ENCODE measurements at regions not wholly inside any gene's neighbourhood (a gene's known extent, or its start where the extent isn't known, plus 50 kb on each side); places are given as distances from the start of the nearest gene placed in this dataset.
"Not testable (repeated sequence)": the region's sequence is repeated elsewhere in the genome, so short reads cannot be mapped to it uniquely, and the experiment has no call there.

GRCh38 chr13:90447734-90448101 lies 899.8 kb upstream of the MIR17HG start:
- DNase-seq = no peak

DNA sequence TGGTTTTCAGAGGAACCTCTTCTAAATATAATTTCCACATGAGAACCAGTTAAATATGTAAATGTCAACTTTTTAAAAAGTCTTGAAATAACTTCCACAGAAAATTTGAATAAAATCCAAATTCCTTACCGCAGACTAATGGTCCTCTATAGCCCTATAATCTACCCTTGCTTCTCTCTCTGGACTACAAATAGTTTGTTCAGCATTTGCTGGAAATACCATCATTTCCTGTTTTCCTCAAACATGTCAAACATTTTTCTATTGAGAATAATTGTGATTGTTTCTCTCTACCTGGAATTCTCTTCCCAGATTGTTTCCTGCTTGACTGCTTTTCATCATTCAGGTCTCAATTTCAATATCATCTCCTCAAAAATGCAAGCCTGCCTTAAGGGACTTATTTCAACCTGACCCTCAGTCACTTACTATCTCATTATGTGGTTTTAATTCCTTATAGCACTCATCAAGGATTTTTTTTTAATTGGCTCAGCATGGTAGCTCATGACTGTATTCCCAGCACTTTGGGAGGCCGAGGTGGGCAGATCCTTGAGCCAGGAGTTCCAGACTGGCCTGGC lies 898.9 kb upstream of the MIR17HG start:
- DNase-seq = no peak

- no peak for DNase-seq
Observed at GRCh38 chr13:90453342-90453741, 894.1 kb upstream of the MIR17HG start.

DNA sequence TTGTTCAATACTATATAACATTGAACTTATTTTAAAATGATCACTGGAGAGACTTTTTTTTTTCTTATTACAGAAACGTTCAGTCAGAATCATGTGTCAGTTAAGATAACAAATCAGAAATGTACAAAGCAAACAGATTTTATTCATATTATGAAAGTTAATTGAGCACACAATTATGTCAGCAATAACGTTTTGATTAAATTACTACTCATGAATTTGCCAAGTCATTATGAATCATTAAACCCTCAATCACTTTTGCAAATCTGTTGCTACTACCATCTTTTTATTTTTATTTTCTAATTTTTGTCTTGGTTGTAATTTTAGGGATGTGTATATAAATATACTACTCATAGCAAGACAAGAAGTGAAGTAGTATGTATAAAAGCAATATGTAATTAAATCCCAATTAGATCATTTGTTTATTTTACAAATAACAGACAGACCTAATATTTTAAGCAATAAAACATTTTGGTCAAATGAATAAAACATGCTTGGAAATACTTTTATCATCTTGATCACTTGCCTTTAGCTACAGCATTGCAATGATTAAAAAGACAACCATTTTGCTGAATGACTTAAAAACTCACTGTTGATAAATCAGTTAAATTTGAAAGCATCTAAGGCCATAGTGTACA lies 893.4 kb upstream of the MIR17HG start:
- no peak for DNase-seq

GRCh38 chr13:90455067-90455466 lies 892.4 kb upstream of the MIR17HG start:
- DNase-seq = no peak

DNA sequence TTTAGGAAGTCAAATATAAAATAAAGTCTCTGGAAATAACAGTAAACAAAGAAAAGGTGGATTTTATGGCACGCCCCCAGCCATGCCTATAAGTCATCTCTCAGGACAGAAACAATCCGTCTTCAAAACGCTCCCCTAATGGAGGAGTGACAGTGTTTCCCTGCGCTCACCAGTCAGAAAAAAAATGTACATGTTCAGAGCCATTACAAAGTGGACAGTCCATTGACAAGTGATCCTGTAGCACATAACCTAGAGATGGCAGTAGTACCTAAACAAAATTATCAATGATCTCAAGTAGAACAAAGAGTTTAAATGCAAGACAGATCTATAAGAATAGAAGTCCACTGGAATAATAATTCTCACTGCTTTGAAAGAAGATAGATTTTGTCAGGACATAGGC lies 891.7 kb upstream of the MIR17HG start:
- DNase-seq = no peak

DNA sequence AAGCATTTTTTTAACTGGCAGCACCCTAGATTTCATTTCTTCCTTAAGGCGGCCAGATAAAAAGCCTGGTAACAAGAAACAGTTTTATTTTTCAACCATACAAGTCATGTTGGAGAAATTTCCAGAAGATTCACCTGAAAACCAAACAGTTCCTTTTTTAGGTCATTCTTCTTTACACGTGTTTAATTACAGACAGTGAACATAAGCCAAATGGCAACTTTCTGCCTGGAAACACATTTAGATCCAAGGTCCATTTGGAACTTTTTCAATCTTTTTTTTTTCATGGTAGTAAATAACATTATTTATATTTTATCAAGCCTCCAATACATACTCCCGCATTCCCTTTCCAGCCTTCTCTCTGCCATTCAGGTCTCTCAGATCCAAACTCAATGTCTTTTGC lies 886.1 kb upstream of the MIR17HG start:
- no peak for DNase-seq

- no peak for DNase-seq
Observed at GRCh38 chr13:90477216-90477615, 870.3 kb upstream of the MIR17HG start.

- DNase-seq = no peak
Observed at GRCh38 chr13:90483906-90484305, 863.6 kb upstream of the MIR17HG start.

DNA sequence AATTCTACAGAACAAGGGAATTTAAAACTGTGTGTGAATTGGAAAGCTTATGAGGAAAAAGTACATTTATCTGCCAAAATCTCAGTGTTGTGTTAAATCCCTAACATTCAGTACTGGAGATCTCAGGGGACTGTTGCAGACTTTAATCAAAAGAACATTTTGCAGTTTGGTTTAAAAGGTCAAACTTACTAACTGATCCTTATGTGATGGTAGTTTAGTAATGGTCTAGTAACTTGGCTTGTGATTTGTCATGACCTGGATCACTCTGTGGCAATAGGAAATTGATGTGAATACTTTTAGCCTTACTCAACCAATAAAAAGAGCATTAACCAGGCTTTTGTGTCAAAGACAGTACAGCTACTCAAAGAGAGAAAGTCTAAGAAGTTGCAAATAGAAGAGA lies 862.1 kb upstream of the MIR17HG start:
- DNase-seq = no peak

DNA sequence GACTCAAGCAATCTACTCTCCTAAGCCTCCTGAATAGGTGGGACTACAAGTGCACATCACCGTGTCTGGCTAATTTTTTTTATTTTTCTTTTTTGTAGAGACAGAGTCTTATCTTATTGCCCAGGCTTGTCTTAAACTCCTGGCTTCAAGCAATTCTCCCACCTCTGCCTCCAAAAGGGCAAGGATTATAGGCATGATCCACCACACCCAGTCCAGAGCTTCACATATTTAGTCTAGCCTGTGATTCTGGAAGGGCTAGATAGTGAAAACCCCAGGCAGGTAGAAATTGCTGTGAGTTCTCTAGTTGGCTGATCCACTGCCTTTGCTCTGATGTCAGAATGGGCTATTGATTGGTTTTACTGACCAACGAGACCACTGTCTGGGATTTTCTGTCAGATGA lies 854.6 kb upstream of the MIR17HG start:
- DNase-seq = no peak

DNA sequence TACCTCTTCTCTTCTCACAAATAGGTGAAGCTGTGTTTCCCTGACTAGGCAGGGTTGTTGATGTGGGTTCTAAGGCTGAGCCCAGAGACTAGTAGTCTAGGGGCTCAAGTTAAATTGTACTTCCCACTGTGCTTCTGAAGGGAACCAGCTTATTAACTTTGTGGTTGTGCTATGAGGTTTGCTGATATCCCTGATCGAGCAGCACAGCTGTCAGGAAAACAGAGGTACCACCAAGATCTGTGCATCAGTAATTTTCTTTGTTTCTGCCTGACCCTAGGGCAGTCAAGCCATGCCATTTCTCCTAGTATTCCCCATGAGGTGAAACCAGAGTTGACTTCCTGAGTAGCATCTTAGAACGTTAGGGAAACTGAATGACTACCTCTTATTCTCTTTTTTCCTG lies 853.8 kb upstream of the MIR17HG start:
- no peak for DNase-seq

GRCh38 chr13:90494849-90495248 lies 852.6 kb upstream of the MIR17HG start:
- not testable (repeated sequence) for DNase-seq

DNA sequence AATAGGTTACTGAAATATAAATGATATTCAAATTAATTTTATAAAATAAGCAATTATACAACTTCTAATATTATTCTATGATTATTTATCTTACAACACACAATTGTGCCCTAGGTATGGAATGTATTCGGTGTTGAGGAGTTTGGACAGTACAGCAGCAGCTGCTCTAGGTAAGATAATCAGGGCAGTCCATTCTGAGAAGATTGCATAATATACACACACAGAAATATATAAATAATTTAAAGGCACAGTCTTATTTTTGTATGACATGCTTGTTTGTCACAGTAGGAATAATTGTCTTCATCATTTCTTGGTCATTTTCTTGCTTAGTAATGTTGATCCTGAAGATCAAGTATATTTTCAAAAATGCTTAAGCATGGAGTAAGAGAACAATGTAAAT lies 849.4 kb upstream of the MIR17HG start:
- no peak for DNase-seq

- DNase-seq = no peak
Observed at GRCh38 chr13:90498816-90499215, 848.7 kb upstream of the MIR17HG start.

DNA sequence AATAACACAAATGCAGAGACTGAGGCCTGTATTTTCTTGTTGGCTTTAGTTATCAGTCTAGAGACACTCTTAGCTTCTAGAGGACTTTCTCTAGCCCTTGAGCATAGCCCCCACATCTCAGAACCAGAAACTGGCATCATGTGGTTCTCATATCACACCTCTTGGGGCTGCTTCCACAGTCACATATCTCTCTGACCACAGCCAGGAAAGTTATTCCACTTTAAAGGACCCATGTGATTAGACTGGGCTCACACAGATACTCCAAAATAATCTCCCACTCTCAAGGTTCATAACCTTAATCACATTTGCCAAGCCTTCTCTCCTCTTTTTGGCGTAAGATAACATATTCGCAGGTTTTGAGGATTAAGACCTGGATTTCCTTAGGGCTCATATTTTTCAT lies 846.9 kb upstream of the MIR17HG start:
- DNase-seq = no peak

GRCh38 chr13:90502153-90502552 lies 845.3 kb upstream of the MIR17HG start:
- DNase-seq = no peak

DNA sequence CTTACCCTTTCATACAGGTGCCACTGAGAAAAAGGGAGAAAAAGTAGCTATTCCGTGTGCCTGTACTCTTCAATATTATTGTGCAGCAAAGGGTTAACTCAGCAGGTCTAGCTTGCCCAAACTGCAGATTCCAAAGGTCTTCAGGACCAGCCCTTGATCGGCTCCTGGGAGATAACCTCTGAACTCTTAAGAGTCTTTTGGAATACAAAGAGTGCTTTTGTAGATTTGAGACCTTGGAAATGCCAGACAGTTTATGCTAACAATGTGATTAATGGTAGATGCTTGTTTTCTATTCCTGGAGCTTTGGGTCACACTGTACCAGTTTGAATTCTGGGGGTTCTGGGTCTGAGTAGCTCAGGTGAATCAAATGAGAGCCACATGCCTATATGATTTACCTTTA lies 844.7 kb upstream of the MIR17HG start:
- no peak for DNase-seq

GRCh38 chr13:90510319-90510718 lies 837.2 kb upstream of the MIR17HG start:
- no peak for DNase-seq

GRCh38 chr13:90511903-90512302 lies 835.6 kb upstream of the MIR17HG start:
- DNase-seq = no peak

DNA sequence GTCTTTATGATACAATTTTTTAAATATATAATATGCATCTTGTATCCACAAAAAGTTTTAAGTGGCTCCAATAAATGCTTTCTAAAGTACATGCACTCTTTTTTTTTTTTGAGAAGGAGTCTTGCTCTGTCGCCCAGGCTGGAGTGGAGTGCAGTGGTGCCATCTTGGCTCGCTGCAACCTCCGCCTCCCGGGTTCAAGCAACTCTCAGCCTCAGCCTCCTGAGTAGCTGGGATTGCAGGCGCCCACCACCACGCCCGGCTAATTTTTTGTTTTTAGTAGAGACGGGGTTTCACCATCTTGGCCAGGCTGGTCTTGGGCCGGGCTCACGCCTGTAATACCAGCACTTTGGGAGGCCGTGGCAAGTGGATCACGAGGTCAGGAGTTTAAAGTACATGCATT lies 832.8 kb upstream of the MIR17HG start:
- not testable (repeated sequence) for DNase-seq

DNA sequence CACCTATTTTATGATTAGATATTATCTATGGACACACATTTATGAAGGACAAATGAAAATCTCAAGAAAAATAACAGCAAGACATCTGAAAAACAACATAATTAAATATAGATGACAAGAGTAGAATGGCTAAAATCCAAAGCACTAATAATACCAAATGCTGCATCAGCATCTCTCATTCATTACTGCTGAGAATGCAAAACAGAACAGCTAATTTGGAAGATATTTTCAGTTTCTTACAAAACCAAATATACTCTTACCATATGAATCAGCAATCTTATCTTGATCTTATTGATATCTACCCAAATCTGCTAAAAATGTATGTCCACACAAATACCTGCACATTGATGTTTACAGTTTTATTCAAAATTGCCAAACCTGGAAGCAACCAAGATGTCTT lies 829.1 kb upstream of the MIR17HG start:
- no peak for DNase-seq

DNA sequence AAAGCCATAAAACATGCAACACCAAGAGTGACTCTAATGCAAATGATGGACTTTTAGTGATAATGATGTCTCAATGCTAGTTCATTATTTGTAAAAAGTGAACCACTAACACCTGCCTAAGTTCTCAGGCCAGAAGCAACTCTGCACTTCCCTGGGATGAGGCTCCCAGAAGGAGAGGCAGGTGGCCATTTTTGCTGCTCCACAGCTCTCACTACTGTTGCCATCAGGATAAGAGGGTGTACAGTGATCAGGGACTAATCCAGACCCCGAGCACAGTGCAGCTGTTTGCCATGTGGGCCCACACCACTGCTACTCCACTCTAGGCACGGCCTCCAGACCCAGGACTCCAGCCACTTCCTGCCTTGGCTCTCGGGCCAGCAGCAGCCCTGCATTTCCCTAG lies 828.3 kb upstream of the MIR17HG start:
- DNase-seq = no peak

- DNase-seq = no peak
Observed at GRCh38 chr13:90526711-90527110, 820.8 kb upstream of the MIR17HG start.

DNA sequence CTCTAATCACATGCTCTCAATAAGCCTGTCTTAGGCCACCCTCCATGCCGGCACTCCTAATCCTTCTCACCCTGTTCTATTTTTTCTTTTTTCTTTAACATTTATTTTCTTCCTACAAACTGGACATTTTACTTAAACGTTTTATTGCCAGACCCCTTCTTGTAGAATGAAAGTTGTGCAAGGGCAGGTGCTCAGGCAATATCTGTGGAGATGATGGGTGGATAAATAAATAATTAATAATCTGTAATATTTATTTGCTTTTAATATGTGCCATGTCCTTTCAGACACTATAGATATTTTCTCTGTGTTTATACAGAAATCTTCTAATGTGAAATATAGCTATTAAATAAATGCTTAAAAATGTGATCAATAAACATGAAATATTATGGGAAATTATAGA lies 815.7 kb upstream of the MIR17HG start:
- DNase-seq = no peak

Data from stimulated activated naive CD4-positive, alpha-beta T cell (primary cell).